ENCODE measurements at regions not wholly inside any gene's neighbourhood (a gene's known extent, or its start where the extent isn't known, plus 50 kb on each side); places are given as distances from the start of the nearest gene placed in this dataset.

- no peak for TF ChIP-seq NKRF (conservative IDR thresholded peaks at IDR 0.05)
- no peak for TF ChIP-seq ZBTB40 (IDR thresholded peaks at IDR 0.05; ENCODE audit: borderline replicate concordance)
- no peak for TF ChIP-seq ZNF687 (IDR thresholded peaks at IDR 0.05)
These were observed 669.8 kb upstream of the ANKRD30A start (continued) for GRCh38 chr10:36455526-36456133.
